H1 (cell line): ENCODE measurements at regions not wholly inside any gene's neighbourhood (a gene's known extent, or its start where the extent isn't known, plus 50 kb on each side); places are given as distances from the start of the nearest gene placed in this dataset.

Experiments used
- CTCF ChIA-PET: fragments of 300-600 bp; sonication (Branson Sonifier 250); formaldehyde crosslinking; loops from one replicate; lab custom pipeline; 2021; ENCODE audit not compliant: partially characterized antibody; lab: Charles Lee
- POLR2A ChIA-PET: fragments of 300-600 bp; sonication (Branson Sonifier 250); formaldehyde crosslinking; loops from one replicate; lab custom pipeline; 2021; ENCODE audit warnings: inconsistent platforms; ENCODE audit not compliant: partially characterized antibody; lab: Charles Lee
- DNase-seq, 2 experiments: peaks; one replicate each; pipeline versions ENCODE4 v3.0.0 to v3.0.0-alpha.2; 2010 to 2022; ENCODE audit warnings: low spot score in 2 of 2, low read depth in 1 of 2, mixed read lengths in 1 of 2
- FAIRE-seq: peaks from 2 replicates; lab custom pipeline; 2011; peaks lifted over from hg19 to GRCh38; lab: Jason Lieb, UNC
- H2AFZ ChIP-seq: 2 replicates; pipeline ENCODE4 v1.8.1; 2012; ENCODE audit warnings: low read length, inconsistent platforms
- H2AK5ac ChIP-seq: 2 replicates; pipeline ENCODE4 v1.6.1; 2013; ENCODE audit warnings: low read depth, low read length
- H2BK120ac ChIP-seq: replicated peaks from 2 replicates; pipeline ENCODE3; 2013; ENCODE audit warnings: low read depth, low read length, inconsistent platforms
- H2BK12ac ChIP-seq: 2 replicates; pipeline ENCODE4 v1.6.1; 2013; ENCODE audit warnings: low read depth, low read length
- H2BK15ac ChIP-seq: 2 replicates; pipeline ENCODE4 v1.6.1; 2013; ENCODE audit warnings: low read length
- H2BK20ac ChIP-seq: 2 replicates; pipeline ENCODE4 v1.6.1; 2013; ENCODE audit warnings: low read length
- H2BK5ac ChIP-seq: 2 replicates; pipeline ENCODE4 v1.6.1; 2013; ENCODE audit warnings: low read depth, low read length
- H3K14ac ChIP-seq: 2 replicates; pipeline ENCODE4 v1.6.1; 2013; ENCODE audit warnings: inconsistent platforms; ENCODE audit not compliant: insufficient read length
- H3K18ac ChIP-seq: 2 replicates; pipeline ENCODE4 v1.6.1; 2013; ENCODE audit warnings: low read length; ENCODE audit errors: extremely low read depth
- H3K23ac ChIP-seq: 2 replicates; pipeline ENCODE4 v1.6.1; 2013; ENCODE audit warnings: inconsistent platforms; ENCODE audit not compliant: insufficient read length
- H3K23me2 ChIP-seq: 2 replicates; pipeline ENCODE4 v1.6.1; 2013; ENCODE audit warnings: low read depth, low read length
- H3K27ac ChIP-seq: 2 replicates; pipeline ENCODE4 v1.6.1; 2011; ENCODE audit warnings: low read depth, low read length, inconsistent platforms
- H3K27me3 ChIP-seq, 4 experiments: replicated peaks in 1 of 4; 1 replicate in 1 of 4; 2 replicates in 3 of 4; pipeline versions ENCODE4 v1.6.1 to v1.8.1; 2011 to 2013; ENCODE audit warnings: low read length in 3 of 4, mild to moderate bottlenecking in 3 of 4, inconsistent platforms in 2 of 4, mixed read lengths in 2 of 4, moderate library complexity in 1 of 4; ENCODE audit not compliant: control insufficient read depth in 3 of 4, insufficient read depth in 3 of 4; ENCODE audit errors: extremely low read depth in 1 of 4
- H3K36me3 ChIP-seq, 4 experiments: 2 replicates each; pipeline versions ENCODE4 v1.6.1 to v1.8.1; 2011 to 2013; ENCODE audit warnings: mild to moderate bottlenecking in 4 of 4, low read length in 3 of 4, moderate library complexity in 2 of 4, control low read depth in 1 of 4, inconsistent platforms in 1 of 4; ENCODE audit not compliant: insufficient read depth in 4 of 4, control insufficient read depth in 2 of 4
- H3K4ac ChIP-seq: replicated peaks from 2 replicates; pipeline ENCODE3; 2013; ENCODE audit warnings: low read length, low read depth, mixed read lengths, inconsistent platforms; ENCODE audit not compliant: insufficient read length
- H3K4me1 ChIP-seq, 4 experiments: replicated peaks in 1 of 4; 1 replicate in 1 of 4; 2 replicates in 3 of 4; pipeline versions ENCODE4 v1.6.1 to v1.8.1; 2011 to 2013; ENCODE audit warnings: low read length in 3 of 4, inconsistent platforms in 2 of 4, mixed read lengths in 1 of 4; ENCODE audit not compliant: insufficient read depth in 4 of 4, control insufficient read depth in 3 of 4
- H3K4me2 ChIP-seq, 2 experiments: 2 replicates each; pipeline versions ENCODE4 v1.6.1 to v1.8.1; 2011 to 2013; ENCODE audit warnings: low read depth in 2 of 2, low read length in 2 of 2, control low read depth in 1 of 2, inconsistent platforms in 1 of 2, mild to moderate bottlenecking in 1 of 2; ENCODE audit not compliant: insufficient read depth in 1 of 2
- H3K4me3 ChIP-seq, 4 experiments: fragments of 200-600, 300-600 bp in 1 of 4; sonication (generic), shearing (Covaris generic), sonication (Bioruptor Twin) in 1 of 4; 2 replicates each; pipeline versions ENCODE4 v1.5.1 to v1.8.1; 2011 to 2016; ENCODE audit warnings: low read length in 4 of 4, low read depth in 3 of 4, control low read depth in 2 of 4, inconsistent platforms in 2 of 4, mild to moderate bottlenecking in 2 of 4, mixed read lengths in 1 of 4, moderate library complexity in 1 of 4; ENCODE audit not compliant: insufficient read depth in 2 of 4; ENCODE audit errors: extremely low read depth in 1 of 4
- H3K56ac ChIP-seq: replicated peaks from 2 replicates; pipeline ENCODE3; 2013; ENCODE audit warnings: low read depth, mild to moderate bottlenecking, mixed read lengths, low read length, inconsistent platforms; ENCODE audit not compliant: insufficient read length
- H3K79me1 ChIP-seq: 2 replicates; pipeline ENCODE4 v1.6.1; 2013; ENCODE audit warnings: low read depth, low read length, control low read depth
- H3K79me2 ChIP-seq, 2 experiments: 2 replicates each; pipeline versions ENCODE4 v1.6.1 to v1.8.1; 2012 to 2013; ENCODE audit warnings: low read length in 2 of 2, mild to moderate bottlenecking in 2 of 2, inconsistent platforms in 1 of 2; ENCODE audit not compliant: insufficient read depth in 2 of 2, control insufficient read depth in 1 of 2
- H3K9ac ChIP-seq, 4 experiments: replicated peaks in 1 of 4; 1 replicate in 1 of 4; 2 replicates in 3 of 4; pipeline versions ENCODE4 v1.6.1 to v1.8.1; 2011 to 2013; ENCODE audit warnings: low read depth in 3 of 4, low read length in 3 of 4, control low read depth in 2 of 4, mild to moderate bottlenecking in 2 of 4, moderate library complexity in 2 of 4, inconsistent platforms in 1 of 4; ENCODE audit errors: extremely low read depth in 1 of 4
- H3K9me3 ChIP-seq, 2 experiments: 2 replicates each; pipeline versions ENCODE4 v1.6.1 to v1.8.1; 2012 to 2013; ENCODE audit warnings: mild to moderate bottlenecking in 2 of 2, moderate library complexity in 2 of 2, control low read depth in 1 of 2, inconsistent platforms in 1 of 2, low read depth in 1 of 2, low read length in 1 of 2, mixed read lengths in 1 of 2; ENCODE audit not compliant: insufficient read depth in 2 of 2
- H4K20me1 ChIP-seq, 2 experiments: replicated peaks in 1 of 2; 2 replicates each; pipeline versions ENCODE3 to v1.8.1; 2011 to 2013; ENCODE audit warnings: inconsistent platforms in 2 of 2, low read length in 2 of 2, mild to moderate bottlenecking in 1 of 2; ENCODE audit not compliant: insufficient read depth in 2 of 2, control insufficient read depth in 1 of 2
- H4K5ac ChIP-seq: 2 replicates; pipeline ENCODE4 v1.6.1; 2013; ENCODE audit warnings: low read length, low read depth, mixed read lengths, inconsistent platforms; ENCODE audit not compliant: insufficient read length
- H4K8ac ChIP-seq: 2 replicates; pipeline ENCODE4 v1.8.0; 2013; ENCODE audit warnings: mild to moderate bottlenecking, moderate library complexity, low read length, inconsistent platforms; ENCODE audit not compliant: insufficient read depth; ENCODE audit errors: extremely low read depth
- H4K91ac ChIP-seq: replicated peaks from 2 replicates; pipeline ENCODE3; 2013; ENCODE audit warnings: low read length, mixed read lengths, inconsistent platforms; ENCODE audit not compliant: insufficient read length
- ATF3 ChIP-seq: IDR thresholded peaks from 2 replicates; pipeline ENCODE4 v1.6.1; 2011; ENCODE audit warnings: low read depth, mild to moderate bottlenecking, low read length; ENCODE audit not compliant: insufficient read depth
- FOSL1 ChIP-seq: IDR thresholded peaks from 2 replicates; pipeline ENCODE4 v1.6.1; 2011; ENCODE audit warnings: mild to moderate bottlenecking, low read depth, low read length, moderate library complexity; ENCODE audit not compliant: insufficient read depth
- RNF2 ChIP-seq: fragments of 200-900, 300-1000 bp; sonication (generic); IDR thresholded peaks from 2 replicates; pipeline ENCODE4 v1.7.1; 2016; ENCODE audit warnings: borderline replicate concordance, low read depth, mild to moderate bottlenecking, antibody characterized with exemption, low read length; ENCODE audit not compliant: poor library complexity, severe bottlenecking; ENCODE audit errors: missing control alignments
- YY1 ChIP-seq: IDR thresholded peaks from 2 replicates; pipeline ENCODE4 v1.6.1; 2011; ENCODE audit warnings: low read depth, mild to moderate bottlenecking, low read length
- ZNF274 ChIP-seq: IDR thresholded peaks from 2 replicates; pipeline ENCODE4 v1.7.0; 2012; ENCODE audit warnings: low read length, borderline replicate concordance; ENCODE audit errors: extremely low read depth

GRCh38 chr2:180542511-180542910, 437.9 kb upstream of the UBE2E3 start:
- H3K79me2 ChIP-seq = no peaks in the 10 kb centered on the region
- H4K91ac ChIP-seq = no peak overlapping the region
- no peak overlapping the region for H3K4me2 ChIP-seq
- no peak overlapping the region for H4K8ac ChIP-seq
- no peaks in the 10 kb centered on the region for H3K27me3 ChIP-seq
- no peak overlapping the region for H3K23ac ChIP-seq
- H3K4me1 ChIP-seq = no peaks in the 10 kb centered on the region
- no peaks in the 10 kb centered on the region for H3K9me3 ChIP-seq
- H2BK5ac ChIP-seq = no peak overlapping the region
- no peaks in the 10 kb centered on the region for H3K79me1 ChIP-seq
- no peak overlapping the region for H2BK12ac ChIP-seq
- no peak overlapping the region for H3K4ac ChIP-seq
- no peak overlapping the region for H2BK120ac ChIP-seq
- no peak overlapping the region for H3K9ac ChIP-seq
- no peak overlapping the region for H4K5ac ChIP-seq
- no peak overlapping the region for H3K56ac ChIP-seq
- CTCF ChIA-PET = no interaction called here
- H4K20me1 ChIP-seq = no peaks in the 10 kb centered on the region
- POLR2A ChIA-PET = no interaction called here
- no peak overlapping the region for H2BK20ac ChIP-seq
- H3K4me3 ChIP-seq = no peak overlapping the region
- FAIRE-seq = no peak
- H3K23me2 ChIP-seq = no peaks in the 10 kb centered on the region
- no peak for DNase-seq
- H3K36me3 ChIP-seq = no peaks in the 10 kb centered on the region
- H2BK15ac ChIP-seq = no peak overlapping the region
- TF ChIP-seq YY1 (no peak), FOSL1 (no peak), ATF3 (no peak), RNF2 (no peak), ZNF274 (no peak)
- H3K14ac ChIP-seq = no peak overlapping the region
- H3K18ac ChIP-seq = no peak overlapping the region
- H2AFZ ChIP-seq = no peak overlapping the region
- H3K27ac ChIP-seq = no peak overlapping the region
- no peak overlapping the region for H2AK5ac ChIP-seq
